ENCODE measurements at regions not wholly inside any gene's neighbourhood (a gene's known extent, or its start where the extent isn't known, plus 50 kb on each side); places are given as distances from the start of the nearest gene placed in this dataset.

- no peak for TF ChIP-seq POLR2A (IDR thresholded peaks at IDR 0.05)
- no peak for TF ChIP-seq POLR2AphosphoS5 (IDR thresholded peaks at IDR 0.05)
- TF ChIP-seq, protein P1, sequence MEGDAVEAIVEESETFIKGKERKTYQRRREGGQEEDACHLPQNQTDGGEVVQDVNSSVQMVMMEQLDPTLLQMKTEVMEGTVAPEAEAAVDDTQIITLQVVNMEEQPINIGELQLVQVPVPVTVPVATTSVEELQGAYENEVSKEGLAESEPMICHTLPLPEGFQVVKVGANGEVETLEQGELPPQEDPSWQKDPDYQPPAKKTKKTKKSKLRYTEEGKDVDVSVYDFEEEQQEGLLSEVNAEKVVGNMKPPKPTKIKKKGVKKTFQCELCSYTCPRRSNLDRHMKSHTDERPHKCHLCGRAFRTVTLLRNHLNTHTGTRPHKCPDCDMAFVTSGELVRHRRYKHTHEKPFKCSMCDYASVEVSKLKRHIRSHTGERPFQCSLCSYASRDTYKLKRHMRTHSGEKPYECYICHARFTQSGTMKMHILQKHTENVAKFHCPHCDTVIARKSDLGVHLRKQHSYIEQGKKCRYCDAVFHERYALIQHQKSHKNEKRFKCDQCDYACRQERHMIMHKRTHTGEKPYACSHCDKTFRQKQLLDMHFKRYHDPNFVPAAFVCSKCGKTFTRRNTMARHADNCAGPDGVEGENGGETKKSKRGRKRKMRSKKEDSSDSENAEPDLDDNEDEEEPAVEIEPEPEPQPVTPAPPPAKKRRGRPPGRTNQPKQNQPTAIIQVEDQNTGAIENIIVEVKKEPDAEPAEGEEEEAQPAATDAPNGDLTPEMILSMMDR (IDR thresholded peaks at IDR 0.05 in 8 of 11, conservative IDR thresholded peaks at IDR 0.05 in 3 of 11) = no peak
Measured at GRCh38 chr10:2592360-2593160, 474.8 kb upstream of the PFKP start.

Measured in spleen (tissue), 7 donors.